ENCODE measurements at regions not wholly inside any gene's neighbourhood (a gene's known extent, or its start where the extent isn't known, plus 50 kb on each side); places are given as distances from the start of the nearest gene placed in this dataset.
"Not testable (repeated sequence)": the region's sequence is repeated elsewhere in the genome, so short reads cannot be mapped to it uniquely, and the experiment has no call there.

GRCh38 chr1:191025896-191026642 is 548.4 kb upstream of the BRINP3 start:
- no peak for FAIRE-seq

- no peak for FAIRE-seq
Measured at GRCh38 chr1:191026828-191027227, 549.2 kb upstream of the BRINP3 start.

- FAIRE-seq: no peak
Measured at GRCh38 chr1:191034132-191034531, 556.5 kb upstream of the BRINP3 start.

GRCh38 chr1:191043066-191043465 is 565.4 kb upstream of the BRINP3 start:
- no peak for FAIRE-seq

GRCh38 chr1:191049781-191050180 is 572.1 kb upstream of the BRINP3 start:
- FAIRE-seq: no peak

- no peak for FAIRE-seq
Measured at GRCh38 chr1:191052888-191053287, 575.2 kb upstream of the BRINP3 start.

- no peak for FAIRE-seq
Measured at GRCh38 chr1:191065346-191065745, 587.7 kb upstream of the BRINP3 start.

- FAIRE-seq: no peak
Measured at GRCh38 chr1:191065771-191066170, 588.1 kb upstream of the BRINP3 start.

GRCh38 chr1:191074881-191075280 is 597.2 kb upstream of the BRINP3 start:
- FAIRE-seq: no peak

- FAIRE-seq: not testable (repeated sequence)
Measured at GRCh38 chr1:191083090-191083489, 605.4 kb upstream of the BRINP3 start.

GRCh38 chr1:191085121-191085520 is 607.5 kb upstream of the BRINP3 start:
- FAIRE-seq: no peak

- FAIRE-seq: no peak
Measured at GRCh38 chr1:191086910-191087309, 609.2 kb upstream of the BRINP3 start.

GRCh38 chr1:191096405-191096804 is 618.7 kb upstream of the BRINP3 start:
- FAIRE-seq: peak; percentile 99

- FAIRE-seq: peak; percentile 51
Measured at GRCh38 chr1:191099696-191100095, 622.0 kb upstream of the BRINP3 start.

- FAIRE-seq: no peak
Measured at GRCh38 chr1:191101960-191102359, 624.3 kb upstream of the BRINP3 start.

GRCh38 chr1:191125950-191126349 is 648.3 kb upstream of the BRINP3 start:
- no peak for FAIRE-seq

- FAIRE-seq: no peak
Measured at GRCh38 chr1:191134796-191135195, 657.1 kb upstream of the BRINP3 start.

GRCh38 chr1:191140038-191140437 is 662.4 kb upstream of the BRINP3 start:
- FAIRE-seq: no peak

- FAIRE-seq: no peak
Measured at GRCh38 chr1:191142748-191143147, 665.1 kb upstream of the BRINP3 start.

GRCh38 chr1:191145834-191146233 is 668.2 kb upstream of the BRINP3 start:
- FAIRE-seq: no peak

GRCh38 chr1:191151321-191151807 is 673.7 kb upstream of the BRINP3 start:
- FAIRE-seq: no peak

- FAIRE-seq: no peak
Measured at GRCh38 chr1:191152776-191153175, 675.1 kb upstream of the BRINP3 start.

GRCh38 chr1:191155178-191155577 is 677.5 kb upstream of the BRINP3 start:
- FAIRE-seq: no peak

GRCh38 chr1:191160837-191161236 is 683.2 kb upstream of the BRINP3 start:
- peak; percentile 96 for FAIRE-seq

- peak; percentile 79 for FAIRE-seq
Measured at GRCh38 chr1:191162762-191163161, 685.1 kb upstream of the BRINP3 start.

Data from TTC549 (cell line).